ENCODE measurements at regions not wholly inside any gene's neighbourhood (a gene's known extent, or its start where the extent isn't known, plus 50 kb on each side); places are given as distances from the start of the nearest gene placed in this dataset.

- TF ChIP-seq, protein P1, sequence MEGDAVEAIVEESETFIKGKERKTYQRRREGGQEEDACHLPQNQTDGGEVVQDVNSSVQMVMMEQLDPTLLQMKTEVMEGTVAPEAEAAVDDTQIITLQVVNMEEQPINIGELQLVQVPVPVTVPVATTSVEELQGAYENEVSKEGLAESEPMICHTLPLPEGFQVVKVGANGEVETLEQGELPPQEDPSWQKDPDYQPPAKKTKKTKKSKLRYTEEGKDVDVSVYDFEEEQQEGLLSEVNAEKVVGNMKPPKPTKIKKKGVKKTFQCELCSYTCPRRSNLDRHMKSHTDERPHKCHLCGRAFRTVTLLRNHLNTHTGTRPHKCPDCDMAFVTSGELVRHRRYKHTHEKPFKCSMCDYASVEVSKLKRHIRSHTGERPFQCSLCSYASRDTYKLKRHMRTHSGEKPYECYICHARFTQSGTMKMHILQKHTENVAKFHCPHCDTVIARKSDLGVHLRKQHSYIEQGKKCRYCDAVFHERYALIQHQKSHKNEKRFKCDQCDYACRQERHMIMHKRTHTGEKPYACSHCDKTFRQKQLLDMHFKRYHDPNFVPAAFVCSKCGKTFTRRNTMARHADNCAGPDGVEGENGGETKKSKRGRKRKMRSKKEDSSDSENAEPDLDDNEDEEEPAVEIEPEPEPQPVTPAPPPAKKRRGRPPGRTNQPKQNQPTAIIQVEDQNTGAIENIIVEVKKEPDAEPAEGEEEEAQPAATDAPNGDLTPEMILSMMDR (IDR thresholded peaks at IDR 0.05): no peak
- TF ChIP-seq POLR2AphosphoS5 (IDR thresholded peaks at IDR 0.05): no peak
These were observed 141.9 kb upstream of the SGO1 start for GRCh38 chr3:20327889-20328288.
